ENCODE measurements at regions not wholly inside any gene's neighbourhood (a gene's known extent, or its start where the extent isn't known, plus 50 kb on each side); places are given as distances from the start of the nearest gene placed in this dataset.
A peak's percentile ranks its signal among the peaks of the same experiment; 100 is the strongest.

- Histone ChIP-seq H3K36me3 (no peaks in the 10 kb centered on the region), H3K4me1 (peaks cover 0 to 21% (median 9%) of the 10 kb centered on the region in 4 donors), H3K27ac (peak overlapping the region in 2 of 4 donors; percentile 4 to 48), H3K4me3 (no peak overlapping the region), H3K9me3 (no peaks in the 10 kb centered on the region), H3K27me3 (no peaks in the 10 kb centered on the region)
- no peak for DNase-seq
- peak in 1 of 2 donors; percentile 42 for ATAC-seq (ENCODE audit: low FRiP score in 2 of 2)
- TF ChIP-seq CTCF (IDR thresholded peaks at IDR 0.05) (no peak), POLR2A (IDR thresholded peaks at IDR 0.05) (no peak), EP300 (IDR thresholded peaks at IDR 0.05) (no peak), POLR2AphosphoS5 (IDR thresholded peaks at IDR 0.05) (no peak)
- 49 to 61% methylated on average over 6 of the region's 6 CpGs for whole genome bisulfite sequencing, 2 donors
Measured at GRCh38 chr20:33917831-33918525, 75.7 kb upstream of the RALY start.

- no peak for TF ChIP-seq EP300 (IDR thresholded peaks at IDR 0.05)
- TF ChIP-seq POLR2AphosphoS5 (IDR thresholded peaks at IDR 0.05), result no peak
- no peak for TF ChIP-seq POLR2A (IDR thresholded peaks at IDR 0.05)
- TF ChIP-seq CTCF (IDR thresholded peaks at IDR 0.05), result no peak
- Histone ChIP-seq H3K36me3 (no peaks in the 10 kb centered on the region), H3K9me3 (no peaks in the 10 kb centered on the region), H3K27me3 (no peaks in the 10 kb centered on the region), H3K4me1 (peaks cover 0 to 21% (median 9%) of the 10 kb centered on the region in 4 donors), H3K27ac (no peak overlapping the region), H3K4me3 (no peak overlapping the region)
- ATAC-seq (ENCODE audit: low FRiP score in 2 of 2) (no peak), DNase-seq (peak in 1 of 2 donors; percentile 24)
- 95 to 99% methylated on average over 5 of the region's 5 CpGs for WGBS, 2 donors
Measured at GRCh38 chr20:33918662-33919061, 75.0 kb upstream of the RALY start.

- TF ChIP-seq POLR2A (IDR thresholded peaks at IDR 0.05) (no peak), EP300 (IDR thresholded peaks at IDR 0.05) (no peak), POLR2AphosphoS5 (IDR thresholded peaks at IDR 0.05) (no peak), CTCF (IDR thresholded peaks at IDR 0.05) (no peak)
- Histone ChIP-seq H3K4me1 (peaks cover 0 to 21% (median 9%) of the 10 kb centered on the region in 4 donors), H3K27me3 (no peaks in the 10 kb centered on the region), H3K9me3 (no peaks in the 10 kb centered on the region), H3K36me3 (no peaks in the 10 kb centered on the region), H3K27ac (peak overlapping the region in 1 of 4 donors; percentile 56), H3K4me3 (no peak overlapping the region)
- ATAC-seq (ENCODE audit: low FRiP score in 2 of 2), result no peak
- peak in 1 of 2 donors; percentile 30 for DNase-seq
- WGBS, 2 donors, result 38 to 47% methylated on average over 5 of the region's 5 CpGs
Measured at GRCh38 chr20:33919653-33920052, 74.1 kb upstream of the RALY start.

- ATAC-seq (ENCODE audit: low FRiP score in 2 of 2) (no peak), DNase-seq (no peak)
- H3K9me3 ChIP-seq, result no peaks in the 10 kb centered on the region
- no peak overlapping the region for H3K4me3 ChIP-seq
- no peaks in the 10 kb centered on the region for H3K27me3 ChIP-seq
- no peaks in the 10 kb centered on the region for H3K36me3 ChIP-seq
- H3K4me1 ChIP-seq, result peaks cover 0 to 18% (median 9%) of the 10 kb centered on the region in 4 donors
- TF ChIP-seq POLR2AphosphoS5 (IDR thresholded peaks at IDR 0.05) (no peak), EP300 (IDR thresholded peaks at IDR 0.05) (no peak), POLR2A (IDR thresholded peaks at IDR 0.05) (no peak), CTCF (IDR thresholded peaks at IDR 0.05) (no peak)
- 71 to 78% methylated on average over 3 of the region's 3 CpGs for WGBS, 2 donors
- H3K27ac ChIP-seq, result no peak overlapping the region
Measured at GRCh38 chr20:33922224-33922623, 71.5 kb upstream of the RALY start.

GRCh38 chr20:33923740-33924139, 70.0 kb upstream of the RALY start:
- ATAC-seq (ENCODE audit: low FRiP score in 2 of 2) (no peak), DNase-seq (no peak)
- Histone ChIP-seq H3K27me3 (no peaks in the 10 kb centered on the region), H3K4me3 (no peak overlapping the region), H3K27ac (no peak overlapping the region), H3K36me3 (no peaks in the 10 kb centered on the region), H3K9me3 (no peaks in the 10 kb centered on the region), H3K4me1 (peaks cover 0 to 7% (median 3%) of the 10 kb centered on the region in 4 donors)
- WGBS, 2 donors, result 90 to 93% methylated on average over 4 of the region's 4 CpGs
- TF ChIP-seq EP300 (IDR thresholded peaks at IDR 0.05) (no peak), POLR2AphosphoS5 (IDR thresholded peaks at IDR 0.05) (no peak), POLR2A (IDR thresholded peaks at IDR 0.05) (no peak), CTCF (IDR thresholded peaks at IDR 0.05) (no peak)
